ENCODE measurements at regions not wholly inside any gene's neighbourhood (a gene's known extent, or its start where the extent isn't known, plus 50 kb on each side); places are given as distances from the start of the nearest gene placed in this dataset.

- H3K27ac ChIP-seq (ENCODE audit: extremely low read depth, low read depth, low read length): no peak overlapping the region
- POLR2A ChIA-PET: no interaction called here
Observed at GRCh38 chr1:219518168-219518906, 94.6 kb downstream of the ZC3H11B start.

GRCh38 chr1:219517031-219517430 lies 95.9 kb downstream of the ZC3H11B start:
- 0 out of 2 replicates have a peak, but pooled peaks cover 3% of the 10 kb centered on the region for H3K4me1 ChIP-seq (ENCODE audit: control insufficient read depth, insufficient read depth, low read length)
- no peak overlapping the region for H3K27ac ChIP-seq (ENCODE audit: extremely low read depth, low read depth, low read length)
- H3K4me3 ChIP-seq (ENCODE audit: low read depth, low read length): no peak overlapping the region
- H3K36me3 ChIP-seq (ENCODE audit: control insufficient read depth in 2 of 2, insufficient read depth in 1 of 2, low read length in 2 of 2): no peaks in the 10 kb centered on the region
- no peaks in the 10 kb centered on the region for H3K9me3 ChIP-seq (ENCODE audit: control insufficient read depth, insufficient read depth, low read depth, low read length)
- CTCF ChIA-PET: no interaction called here
- TF ChIP-seq, protein P1, sequence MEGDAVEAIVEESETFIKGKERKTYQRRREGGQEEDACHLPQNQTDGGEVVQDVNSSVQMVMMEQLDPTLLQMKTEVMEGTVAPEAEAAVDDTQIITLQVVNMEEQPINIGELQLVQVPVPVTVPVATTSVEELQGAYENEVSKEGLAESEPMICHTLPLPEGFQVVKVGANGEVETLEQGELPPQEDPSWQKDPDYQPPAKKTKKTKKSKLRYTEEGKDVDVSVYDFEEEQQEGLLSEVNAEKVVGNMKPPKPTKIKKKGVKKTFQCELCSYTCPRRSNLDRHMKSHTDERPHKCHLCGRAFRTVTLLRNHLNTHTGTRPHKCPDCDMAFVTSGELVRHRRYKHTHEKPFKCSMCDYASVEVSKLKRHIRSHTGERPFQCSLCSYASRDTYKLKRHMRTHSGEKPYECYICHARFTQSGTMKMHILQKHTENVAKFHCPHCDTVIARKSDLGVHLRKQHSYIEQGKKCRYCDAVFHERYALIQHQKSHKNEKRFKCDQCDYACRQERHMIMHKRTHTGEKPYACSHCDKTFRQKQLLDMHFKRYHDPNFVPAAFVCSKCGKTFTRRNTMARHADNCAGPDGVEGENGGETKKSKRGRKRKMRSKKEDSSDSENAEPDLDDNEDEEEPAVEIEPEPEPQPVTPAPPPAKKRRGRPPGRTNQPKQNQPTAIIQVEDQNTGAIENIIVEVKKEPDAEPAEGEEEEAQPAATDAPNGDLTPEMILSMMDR (tag by site-specific recombination; IDR thresholded peaks at IDR 0.05): no peak
- no peak for TF ChIP-seq ZNF202 (tag by site-specific recombination; IDR thresholded peaks at IDR 0.05; ENCODE audit: borderline replicate concordance)
- no peak for TF ChIP-seq ZNF292 (tag by site-specific recombination; IDR thresholded peaks at IDR 0.05; ENCODE audit: borderline replicate concordance, low read depth)
- no peak for TF ChIP-seq GLIS2 (tag by site-specific recombination; IDR thresholded peaks at IDR 0.05)
- no peak for TF ChIP-seq ZSCAN18 (tag by site-specific recombination; IDR thresholded peaks at IDR 0.05)
- TF ChIP-seq ZNF629 (tag by site-specific recombination; IDR thresholded peaks at IDR 0.05): no peak
- TF ChIP-seq ZXDB (tag by site-specific recombination; IDR thresholded peaks at IDR 0.05): no peak
- no peak for TF ChIP-seq SP7 (tag by site-specific recombination; IDR thresholded peaks at IDR 0.05)
- POLR2A ChIA-PET: no interaction called here

More at GRCh38 chr1:219518168-219518906, 94.6 kb downstream of the ZC3H11B start:
- Histone ChIP-seq H3K4me3 (ENCODE audit: low read depth, low read length) (no peak overlapping the region), H3K36me3 (ENCODE audit: control insufficient read depth in 2 of 2, insufficient read depth in 1 of 2, low read length in 2 of 2) (no peaks in the 10 kb centered on the region), H3K9me3 (ENCODE audit: control insufficient read depth, insufficient read depth, low read depth, low read length) (no peaks in the 10 kb centered on the region), H3K4me1 (ENCODE audit: control insufficient read depth, insufficient read depth, low read length) (0 out of 2 replicates have a peak, but pooled peaks cover 3% of the 10 kb centered on the region)
- CTCF ChIA-PET: interaction anchor here (0.6 kb wide), 2 partner anchors 13 to 34 kb away, joined by 3 to 5 read pairs; no protein-coding TSS in a partner anchor
- TF ChIP-seq ZNF610 (tag by site-specific recombination; IDR thresholded peaks at IDR 0.05; ENCODE audit: borderline replicate concordance) (no peak), HIC1 (tag by site-specific recombination; IDR thresholded peaks at IDR 0.05) (no peak), ZNF341 (tag by site-specific recombination; IDR thresholded peaks at IDR 0.05; ENCODE audit: low read depth) (no peak), ZNF843 (tag by site-specific recombination; IDR thresholded peaks at IDR 0.05) (peak; percentile 53; the same call in 1 of the 2 replicates), ZXDB (tag by site-specific recombination; IDR thresholded peaks at IDR 0.05) (no peak), ZNF18 (tag by site-specific recombination; IDR thresholded peaks at IDR 0.05) (no peak), RBAK (tag by site-specific recombination; IDR thresholded peaks at IDR 0.05) (no peak), GLIS1 (tag by site-specific recombination; IDR thresholded peaks at IDR 0.05) (no peak), ZNF707 (tag by site-specific recombination; IDR thresholded peaks at IDR 0.05) (no peak), ZNF335 (tag by site-specific recombination; conservative IDR thresholded peaks at IDR 0.05) (peak; percentile 42; the same call in 1 of the 2 replicates), ZNF561 (tag by site-specific recombination; IDR thresholded peaks at IDR 0.05; ENCODE audit: borderline replicate concordance) (no peak), ZNF623 (tag by site-specific recombination; IDR thresholded peaks at IDR 0.05) (no peak), ZBTB6 (tag by site-specific recombination; IDR thresholded peaks at IDR 0.05) (no peak), ZNF114 (tag by site-specific recombination; IDR thresholded peaks at IDR 0.05) (no peak)
